Testis (tissue), 2 donors: ENCODE measurements at regions not wholly inside any gene's neighbourhood (a gene's known extent, or its start where the extent isn't known, plus 50 kb on each side); places are given as distances from the start of the nearest gene placed in this dataset.

Experiments used
- DNase-seq: peaks from one replicate; pipeline ENCODE4 v3.0.0-alpha.2; 2019
- H3K27ac ChIP-seq, 2 donors: fragments of 200-600 bp; sonication (generic); one replicate each; pipeline ENCODE4 v1.5.1; 2019
- H3K27me3 ChIP-seq: fragments of 200-600 bp; sonication (generic); one replicate; pipeline ENCODE4 v1.5.1; 2019
- H3K36me3 ChIP-seq: fragments of 200-600 bp; sonication (generic); one replicate; pipeline ENCODE4 v1.5.1; 2017; ENCODE audit warnings: low read depth; ENCODE audit errors: missing control alignments
- H3K4me1 ChIP-seq: fragments of 200-600 bp; sonication (generic); one replicate; pipeline ENCODE4 v1.5.1; 2019
- H3K4me3 ChIP-seq, 2 donors: fragments of 200-600 bp; sonication (generic); one replicate each; pipeline ENCODE4 v1.5.1; 2017 to 2019
- H3K9me3 ChIP-seq: fragments of 200-600 bp; sonication (generic); one replicate; pipeline ENCODE4 v1.5.1; 2017
- CTCF ChIP-seq, 3 experiments: fragments of 450-650 bp in 2 of 3; fragments of 200-600 bp in 1 of 3; sonication (generic) in 1 of 3; IDR thresholded peaks; one replicate each; pipeline ENCODE4 v1.5.1; 2016 to 2019; ENCODE audit warnings: antibody characterized with exemption in 3 of 3, mild to moderate bottlenecking in 2 of 3, moderate library complexity in 1 of 3
- POLR2A ChIP-seq: fragments of 450-650 bp; IDR thresholded peaks from one replicate; pipeline ENCODE4 v1.6.1; 2017; ENCODE audit warnings: antibody characterized with exemption, mild to moderate bottlenecking, moderate library complexity
- WGBS, 2 donors: methylation state at CpG; one replicate each; pipeline ENCODE4 v1.1.5; 2018; 5-methylcytosine and 5-hydroxymethylcytosine counted together
- intact Hi-C: fragments of 100-400 bp; cut with DNase I; formaldehyde crosslinking; loops from one replicate; pipeline ENCODE4 v1.15.1; 2023; ENCODE audit warnings: low total_unique reads

GRCh38 chrX:45454290-45454689, 253.6 kb upstream of the DIPK2B start:
- H3K4me1 ChIP-seq, result no peaks in the 10 kb centered on the region
- no peaks in the 10 kb centered on the region for H3K36me3 ChIP-seq
- intact Hi-C loops, result no loop called here
- H3K27ac ChIP-seq, result no peak overlapping the region
- no peak overlapping the region for H3K4me3 ChIP-seq
- H3K9me3 ChIP-seq, result no peaks in the 10 kb centered on the region
- peak; percentile 39 for DNase-seq
- no peaks in the 10 kb centered on the region for H3K27me3 ChIP-seq
- WGBS, 2 donors, result 51 to 78% methylated on average over 2 of the region's 2 CpGs
- no peak for TF ChIP-seq CTCF (IDR thresholded peaks at IDR 0.05)
- no peak for TF ChIP-seq POLR2A

- Histone ChIP-seq H3K4me3 (no peak overlapping the region), H3K9me3 (no peaks in the 10 kb centered on the region), H3K36me3 (no peaks in the 10 kb centered on the region), H3K27ac (no peak overlapping the region), H3K27me3 (no peaks in the 10 kb centered on the region), H3K4me1 (no peaks in the 10 kb centered on the region)
- TF ChIP-seq POLR2A, result no peak
- no peak for TF ChIP-seq CTCF (IDR thresholded peaks at IDR 0.05)
- no peak for DNase-seq
- 70 to 78% methylated on average over 1 of the region's 1 CpG for WGBS, 2 donors
- intact Hi-C loops, result no loop called here
These were observed 249.3 kb upstream of the DIPK2B start for GRCh38 chrX:45449982-45450381.

- no peak for DNase-seq
- Histone ChIP-seq H3K4me3 (no peak overlapping the region), H3K27ac (no peak overlapping the region), H3K36me3 (no peaks in the 10 kb centered on the region), H3K27me3 (no peaks in the 10 kb centered on the region), H3K9me3 (no peaks in the 10 kb centered on the region), H3K4me1 (no peaks in the 10 kb centered on the region)
- TF ChIP-seq CTCF (IDR thresholded peaks at IDR 0.05) (no peak), POLR2A (no peak)
- intact Hi-C loops, result no loop called here
These were observed 247.3 kb upstream of the DIPK2B start for GRCh38 chrX:45447995-45448394.

- DNase-seq, result no peak
- intact Hi-C loops, result no loop called here
These were observed 246.7 kb upstream of the DIPK2B start for GRCh38 chrX:45447331-45447730.

GRCh38 chrX:45445745-45446412, 245.2 kb upstream of the DIPK2B start:
- TF ChIP-seq POLR2A (no peak), CTCF (IDR thresholded peaks at IDR 0.05) (no peak)
- WGBS, 2 donors, result 77% methylated on average over 2 of the region's 2 CpGs
- DNase-seq, result no peak
- H3K4me3 ChIP-seq, result no peak overlapping the region
- intact Hi-C loops, result no loop called here
- H3K36me3 ChIP-seq, result no peaks in the 10 kb centered on the region
- H3K27ac ChIP-seq, result no peak overlapping the region
- no peaks in the 10 kb centered on the region for H3K9me3 ChIP-seq
- no peaks in the 10 kb centered on the region for H3K4me1 ChIP-seq
- H3K27me3 ChIP-seq, result no peaks in the 10 kb centered on the region

More at GRCh38 chrX:45447331-45447730, 246.7 kb upstream of the DIPK2B start:
- Histone ChIP-seq H3K4me1 (no peaks in the 10 kb centered on the region), H3K4me3 (no peak overlapping the region), H3K36me3 (no peaks in the 10 kb centered on the region), H3K27ac (no peak overlapping the region), H3K9me3 (no peaks in the 10 kb centered on the region), H3K27me3 (no peaks in the 10 kb centered on the region)
- no peak for TF ChIP-seq POLR2A
